ENCODE measurements at regions not wholly inside any gene's neighbourhood (a gene's known extent, or its start where the extent isn't known, plus 50 kb on each side); places are given as distances from the start of the nearest gene placed in this dataset.

DNA sequence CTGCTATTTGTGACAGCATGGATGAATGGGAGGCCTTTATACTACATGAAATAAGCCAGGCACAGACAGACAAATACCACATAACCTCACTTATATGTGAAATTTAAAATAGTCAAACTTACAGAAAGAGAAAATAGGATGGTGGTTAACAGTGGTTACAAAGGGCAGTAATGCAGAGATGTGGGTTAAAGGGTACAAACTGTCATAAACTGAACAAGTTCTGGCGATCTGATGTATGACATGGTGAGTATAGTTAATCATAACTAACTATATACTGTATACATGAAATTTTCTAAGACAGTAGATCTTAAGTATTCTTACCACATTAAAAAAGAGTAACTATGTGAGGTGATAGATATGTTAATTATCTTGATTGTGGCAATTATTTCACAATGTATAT, 558.1 kb upstream of the ZNF804A start:
- no peak overlapping the region for H3K9ac ChIP-seq (replicated peaks; ENCODE audit: extremely low read depth, insufficient read depth, low read length)
- TF ChIP-seq FOS (IDR thresholded peaks at IDR 0.05; ENCODE audit: borderline replicate concordance, insufficient read depth, low read length) (no peak), GATA2 (IDR thresholded peaks at IDR 0.05; ENCODE audit: insufficient read depth, insufficient read length, low read depth, low read length) (no peak), EZH2 (IDR thresholded peaks at IDR 0.05; ENCODE audit: borderline replicate concordance, low read depth, low read length, severe bottlenecking) (no peak), JUN (IDR thresholded peaks at IDR 0.05; ENCODE audit: borderline replicate concordance, insufficient read depth, insufficient read length, low read depth) (no peak), POLR2AphosphoS5 (IDR thresholded peaks at IDR 0.05; ENCODE audit: insufficient read depth, low read depth, low read length) (no peak), POLR2A (IDR thresholded peaks at IDR 0.05; ENCODE audit: low read depth, low read length) (no peak), MYC (IDR thresholded peaks at IDR 0.05; ENCODE audit: low read depth, low read length) (no peak)
- TF ChIP-seq, protein P1, sequence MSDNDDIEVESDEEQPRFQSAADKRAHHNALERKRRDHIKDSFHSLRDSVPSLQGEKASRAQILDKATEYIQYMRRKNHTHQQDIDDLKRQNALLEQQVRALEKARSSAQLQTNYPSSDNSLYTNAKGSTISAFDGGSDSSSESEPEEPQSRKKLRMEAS (IDR thresholded peaks at IDR 0.05; ENCODE audit: insufficient read depth, insufficient read length), result no peak
- TF ChIP-seq, protein P2, sequence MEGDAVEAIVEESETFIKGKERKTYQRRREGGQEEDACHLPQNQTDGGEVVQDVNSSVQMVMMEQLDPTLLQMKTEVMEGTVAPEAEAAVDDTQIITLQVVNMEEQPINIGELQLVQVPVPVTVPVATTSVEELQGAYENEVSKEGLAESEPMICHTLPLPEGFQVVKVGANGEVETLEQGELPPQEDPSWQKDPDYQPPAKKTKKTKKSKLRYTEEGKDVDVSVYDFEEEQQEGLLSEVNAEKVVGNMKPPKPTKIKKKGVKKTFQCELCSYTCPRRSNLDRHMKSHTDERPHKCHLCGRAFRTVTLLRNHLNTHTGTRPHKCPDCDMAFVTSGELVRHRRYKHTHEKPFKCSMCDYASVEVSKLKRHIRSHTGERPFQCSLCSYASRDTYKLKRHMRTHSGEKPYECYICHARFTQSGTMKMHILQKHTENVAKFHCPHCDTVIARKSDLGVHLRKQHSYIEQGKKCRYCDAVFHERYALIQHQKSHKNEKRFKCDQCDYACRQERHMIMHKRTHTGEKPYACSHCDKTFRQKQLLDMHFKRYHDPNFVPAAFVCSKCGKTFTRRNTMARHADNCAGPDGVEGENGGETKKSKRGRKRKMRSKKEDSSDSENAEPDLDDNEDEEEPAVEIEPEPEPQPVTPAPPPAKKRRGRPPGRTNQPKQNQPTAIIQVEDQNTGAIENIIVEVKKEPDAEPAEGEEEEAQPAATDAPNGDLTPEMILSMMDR (IDR thresholded peaks at IDR 0.05; ENCODE audit: extremely low read depth in 1 of 2, insufficient read depth in 1 of 2, low read depth in 1 of 2, low read length in 2 of 2), result no peak
- no peaks in the 10 kb centered on the region for H3K36me3 ChIP-seq (ENCODE audit: control insufficient read depth in 2 of 2, extremely low read depth in 1 of 2, insufficient read depth in 2 of 2, low read length in 2 of 2)
- CTCF ChIA-PET, result no interaction called here
- no peak for FAIRE-seq
- POLR2A ChIA-PET, result no interaction called here
- BruUV-seq (replicated peaks), result no TSS peak
- intact Hi-C loops (cut with micrococcal nuclease) (no loop called here), dilution Hi-C loops (cut with MboI; ENCODE audit: extremely low pct_ligation_motif_present, low sequenced_read_pairs) (no loop called here)
- no peak overlapping the region for H3K4me2 ChIP-seq (ENCODE audit: insufficient read depth, low read length)
- H3K4me3 ChIP-seq (replicated peaks in 1 of 3; ENCODE audit: insufficient read depth in 1 of 3, low read depth in 1 of 3, low read length in 3 of 3), result no peak overlapping the region
- no peaks in the 10 kb centered on the region for H4K20me1 ChIP-seq (replicated peaks; ENCODE audit: control insufficient read depth, extremely low read depth, insufficient read depth, low read length)
- no peaks in the 10 kb centered on the region for H3K27me3 ChIP-seq (ENCODE audit: control insufficient read depth in 2 of 2, insufficient read depth in 2 of 2, low read length in 2 of 2)
- H3K27ac ChIP-seq (ENCODE audit: insufficient read depth, low read depth, low read length), result no peak overlapping the region
- DNase-seq (ENCODE audit: low read depth, low spot score), result no peak
- no peaks in the 10 kb centered on the region for H3K79me2 ChIP-seq (ENCODE audit: control insufficient read depth, insufficient read depth, low read length)
- no peaks in the 10 kb centered on the region for H3K4me1 ChIP-seq (ENCODE audit: control insufficient read depth, extremely low read depth, insufficient read depth, low read length)
- H3K9me3 ChIP-seq (replicated peaks; ENCODE audit: control insufficient read depth, insufficient read depth, low read length), result no peaks in the 10 kb centered on the region
- no peak overlapping the region for H2AFZ ChIP-seq (ENCODE audit: low read depth, low read length)
- no peaks in the 10 kb centered on the region for H3K9me1 ChIP-seq (replicated peaks; ENCODE audit: control insufficient read depth, extremely low read depth, insufficient read depth, low read length)

Measured in endothelial cell of umbilical vein (primary cell).